AG09309 (cell line): ENCODE measurements at regions not wholly inside any gene's neighbourhood (a gene's known extent, or its start where the extent isn't known, plus 50 kb on each side); places are given as distances from the start of the nearest gene placed in this dataset.

Experiments
- DNase-seq: peaks from one replicate; pipeline ENCODE4 v3.0.0-alpha.2; 2010; ENCODE audit warnings: low read depth
- H3K4me3 ChIP-seq: 2 replicates; pipeline ENCODE4 v1.5.1; 2011; ENCODE audit warnings: mild to moderate bottlenecking, low read depth, low read length, moderate library complexity; ENCODE audit not compliant: control insufficient read depth
- TF ChIP-seq, protein P1 (sequence below): IDR thresholded peaks from 2 replicates; pipeline ENCODE4 v1.5.1; 2011; ENCODE audit warnings: mild to moderate bottlenecking, low read depth, low read length, inconsistent platforms; ENCODE audit not compliant: insufficient read depth, control insufficient read depth; ENCODE audit errors: missing control alignments

DNA sequence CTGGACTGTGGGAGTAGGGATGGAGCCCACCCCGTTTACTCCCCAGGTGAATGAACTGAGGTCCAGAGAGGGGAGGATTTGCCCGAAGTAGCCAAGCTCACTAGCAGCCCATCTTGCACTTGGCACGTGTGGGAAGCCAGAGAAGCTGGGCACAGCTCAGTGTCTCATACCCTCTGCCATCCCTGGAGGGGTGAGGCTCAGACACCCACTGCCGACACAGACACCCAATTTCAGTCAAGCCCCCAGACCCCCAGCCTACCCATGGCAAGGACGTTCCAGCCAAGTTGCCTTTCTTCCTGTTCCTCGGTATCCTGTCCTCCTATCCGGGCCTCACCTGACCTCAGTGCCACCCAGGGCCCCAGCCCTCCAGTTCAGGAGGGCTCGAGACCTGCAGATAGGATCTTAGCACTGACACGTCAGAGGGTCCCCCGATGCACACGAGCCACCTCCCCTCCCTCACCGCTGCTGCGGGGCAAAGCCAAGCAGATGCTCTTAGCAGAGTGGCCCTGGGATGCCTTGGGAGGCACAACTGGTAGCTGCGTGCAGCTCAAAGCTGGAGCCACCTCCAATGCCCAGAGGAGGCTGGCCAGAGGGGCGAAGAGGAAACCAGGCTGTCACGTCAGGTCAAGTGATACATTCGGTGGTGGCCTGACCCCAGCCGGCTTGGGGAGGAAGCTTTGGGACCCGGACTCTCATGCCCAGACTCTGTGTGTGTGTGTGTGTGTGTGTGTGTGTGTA lies 90.4 kb upstream of the TNRC6C start:
- TF ChIP-seq, protein P1, sequence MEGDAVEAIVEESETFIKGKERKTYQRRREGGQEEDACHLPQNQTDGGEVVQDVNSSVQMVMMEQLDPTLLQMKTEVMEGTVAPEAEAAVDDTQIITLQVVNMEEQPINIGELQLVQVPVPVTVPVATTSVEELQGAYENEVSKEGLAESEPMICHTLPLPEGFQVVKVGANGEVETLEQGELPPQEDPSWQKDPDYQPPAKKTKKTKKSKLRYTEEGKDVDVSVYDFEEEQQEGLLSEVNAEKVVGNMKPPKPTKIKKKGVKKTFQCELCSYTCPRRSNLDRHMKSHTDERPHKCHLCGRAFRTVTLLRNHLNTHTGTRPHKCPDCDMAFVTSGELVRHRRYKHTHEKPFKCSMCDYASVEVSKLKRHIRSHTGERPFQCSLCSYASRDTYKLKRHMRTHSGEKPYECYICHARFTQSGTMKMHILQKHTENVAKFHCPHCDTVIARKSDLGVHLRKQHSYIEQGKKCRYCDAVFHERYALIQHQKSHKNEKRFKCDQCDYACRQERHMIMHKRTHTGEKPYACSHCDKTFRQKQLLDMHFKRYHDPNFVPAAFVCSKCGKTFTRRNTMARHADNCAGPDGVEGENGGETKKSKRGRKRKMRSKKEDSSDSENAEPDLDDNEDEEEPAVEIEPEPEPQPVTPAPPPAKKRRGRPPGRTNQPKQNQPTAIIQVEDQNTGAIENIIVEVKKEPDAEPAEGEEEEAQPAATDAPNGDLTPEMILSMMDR = no peak
- no peak overlapping the region for H3K4me3 ChIP-seq
- DNase-seq = no peak

DNA sequence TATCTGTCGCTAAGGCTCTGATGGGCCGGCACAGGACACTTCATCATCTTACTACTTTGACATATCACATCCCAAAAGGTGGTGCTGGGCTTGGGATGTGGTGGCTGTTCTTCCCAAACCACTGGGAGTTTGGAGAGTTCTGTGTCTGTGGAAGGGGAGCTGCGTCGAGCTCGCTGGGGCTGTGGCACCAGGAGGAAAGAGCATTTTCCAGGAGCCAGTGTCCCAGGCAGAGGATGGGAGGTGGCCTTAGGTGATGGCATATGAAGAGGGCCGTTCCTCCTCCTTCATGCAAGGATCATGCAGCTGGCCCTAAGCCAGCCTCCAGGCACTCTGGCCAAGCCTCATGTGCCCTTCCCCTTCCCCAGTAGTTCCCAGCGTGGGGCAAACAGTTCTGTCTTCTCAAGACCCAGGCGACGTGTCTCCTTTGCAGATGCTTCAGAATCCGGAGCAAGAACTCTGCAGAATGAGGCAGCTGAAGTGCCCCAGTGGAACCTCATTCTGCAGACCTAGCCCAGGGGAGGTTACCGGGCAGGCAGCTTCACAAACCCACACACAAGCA lies 89.4 kb upstream of the TNRC6C start:
- TF ChIP-seq, protein P1 = no peak
- DNase-seq = no peak
- no peak overlapping the region for H3K4me3 ChIP-seq

DNA sequence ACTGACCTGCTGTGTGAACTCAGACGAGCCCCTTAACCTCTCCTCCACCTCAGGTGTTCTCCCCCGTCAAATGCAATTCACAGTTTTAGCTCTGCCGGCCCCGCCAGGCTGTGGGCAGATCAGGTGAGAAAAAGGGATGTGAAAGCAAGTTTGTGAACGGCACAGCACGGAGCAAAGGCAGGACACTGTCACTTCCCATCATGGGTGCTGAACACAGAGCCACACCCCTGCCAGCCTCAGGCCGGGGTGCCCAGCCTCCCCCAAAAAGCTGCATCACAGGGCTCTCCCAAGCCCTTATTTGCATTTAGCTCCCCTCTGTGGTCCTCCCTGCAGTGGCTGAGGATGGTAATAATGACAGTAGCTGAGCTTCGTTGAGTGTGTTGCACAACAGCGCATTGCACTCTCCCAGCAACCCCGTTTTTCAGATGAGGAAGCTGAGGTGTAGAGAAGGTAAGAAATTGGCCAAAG lies 88.8 kb upstream of the TNRC6C start:
- H3K4me3 ChIP-seq = no peak overlapping the region
- no peak for DNase-seq
- TF ChIP-seq, protein P1 = no peak

DNA sequence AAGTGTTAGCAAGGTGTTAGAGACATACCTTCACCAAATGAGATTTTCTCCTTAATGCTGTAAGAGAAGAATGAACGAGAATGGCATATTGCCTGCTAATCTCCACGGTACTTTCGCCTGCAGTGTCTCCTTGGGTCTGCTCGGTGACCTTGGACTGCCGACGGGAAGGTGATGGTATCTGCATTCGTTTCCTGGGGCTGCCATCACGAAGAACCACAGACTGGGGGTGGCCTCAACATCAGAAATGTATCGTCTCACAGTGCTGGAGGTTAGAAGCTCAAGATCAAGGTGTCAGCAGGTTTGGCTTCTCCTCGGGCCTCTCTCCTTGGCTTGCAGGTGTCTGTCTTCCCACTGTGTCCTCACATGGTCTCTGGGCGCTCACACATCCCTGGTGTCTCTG lies 86.3 kb upstream of the TNRC6C start:
- no peak for DNase-seq
- no peak overlapping the region for H3K4me3 ChIP-seq

DNA sequence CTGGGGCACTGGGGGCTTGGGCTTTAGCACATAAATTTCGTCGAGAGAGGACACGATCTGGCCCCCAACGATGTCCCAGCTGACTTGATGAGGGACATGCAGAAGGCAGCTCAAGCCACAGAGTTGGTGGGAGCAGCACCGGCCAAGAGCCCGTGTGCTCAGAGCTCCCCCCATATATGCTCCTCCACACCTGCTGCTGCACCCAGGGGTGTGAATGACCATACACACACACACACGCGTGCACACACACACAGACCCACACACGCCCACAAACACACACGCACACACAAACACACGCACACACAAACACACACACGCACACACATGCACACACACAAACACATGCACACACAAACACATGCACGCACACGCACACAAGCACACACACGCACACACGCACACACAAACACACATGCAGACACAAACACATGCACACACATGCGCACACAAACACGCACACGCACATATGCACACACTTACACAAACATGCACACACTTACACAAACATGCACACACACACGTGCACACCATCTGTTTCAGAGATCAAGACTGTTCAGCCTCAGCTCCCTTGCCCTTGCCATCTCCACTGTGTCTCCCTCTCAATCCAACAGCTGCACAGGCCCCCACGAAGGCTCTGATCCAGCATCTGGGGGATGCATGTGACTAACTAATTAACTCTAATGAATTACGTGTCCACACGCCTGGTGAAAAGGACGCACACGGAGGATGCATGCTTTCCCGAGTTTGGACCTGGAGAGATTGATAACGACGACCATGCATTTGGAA lies 85.6 kb upstream of the TNRC6C start:
- DNase-seq = no peak
- H3K4me3 ChIP-seq = no peak overlapping the region
- TF ChIP-seq, protein P1 = no peak

More for the DNA sequence above, 86.3 kb upstream of the TNRC6C start:
- TF ChIP-seq, protein P1 = no peak

DNA sequence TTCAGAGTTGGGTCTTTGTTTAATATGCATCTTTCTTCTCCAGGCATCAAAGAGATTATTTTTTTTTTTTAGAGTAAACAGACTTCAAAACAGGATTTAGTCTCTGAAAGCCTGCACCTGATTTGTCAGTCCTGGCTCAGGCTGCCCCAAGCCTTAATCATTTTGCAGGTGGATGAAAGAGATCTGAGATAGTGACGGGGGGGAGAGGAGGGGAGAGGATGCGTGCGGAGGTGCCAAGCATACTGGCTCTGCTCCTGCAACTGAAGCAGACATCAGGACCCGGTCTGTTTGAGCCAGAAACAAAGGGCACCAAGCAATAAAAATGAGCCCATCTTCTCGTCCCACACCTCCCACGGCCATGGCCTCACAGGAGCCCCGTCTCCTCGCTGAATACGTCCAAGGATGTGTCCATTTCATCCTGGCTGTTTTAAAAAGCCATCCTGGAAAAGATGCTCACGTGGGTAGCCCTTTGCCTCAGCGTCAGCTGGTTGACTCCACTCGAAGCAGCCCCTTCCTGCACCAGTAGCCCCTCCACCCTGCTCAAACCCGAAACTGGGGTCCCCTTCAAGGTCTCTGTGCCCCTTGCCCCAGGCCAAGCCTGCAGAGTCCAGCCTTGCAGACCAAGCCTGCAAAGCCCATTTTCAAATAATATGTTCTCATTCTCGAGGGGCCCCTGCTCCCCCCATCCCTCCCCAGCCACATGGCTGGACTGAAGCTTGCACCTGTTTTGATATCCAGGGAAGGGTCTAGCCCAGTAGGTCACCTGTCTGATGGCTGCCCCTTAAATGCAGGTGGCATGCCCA lies 84.8 kb upstream of the TNRC6C start:
- TF ChIP-seq, protein P1 = no peak
- no peak for DNase-seq
- H3K4me3 ChIP-seq = no peak overlapping the region
